WTC11 (cell line): ENCODE measurements at regions not wholly inside any gene's neighbourhood (a gene's known extent, or its start where the extent isn't known, plus 50 kb on each side); places are given as distances from the start of the nearest gene placed in this dataset.

ENCODE experiments used
- ATAC-seq: fragments of 200-7000 bp; cut with Tn5 transposase; 2 replicates; pipeline ENCODE4 v1.10.0; 2021; ENCODE audit warnings: mild to moderate bottlenecking, moderate library complexity
- CTCF ChIA-PET: fragments of 300-600 bp; sonication (Branson Sonifier 250); formaldehyde crosslinking; loops from one replicate; lab custom pipeline; 2021; ENCODE audit warnings: antibody characterized with exemption; lab: Charles Lee
- POLR2A ChIA-PET: fragments of 350-600 bp; sonication (Branson Sonifier 250); formaldehyde crosslinking; loops from one replicate; lab custom pipeline; 2021; ENCODE audit warnings: antibody characterized with exemption; lab: Charles Lee
- DNase-seq: peaks from one replicate; pipeline ENCODE4 v3.0.0; 2021; ENCODE audit warnings: low spot score
- H3K27ac Mint-ChIP-seq: 2 replicates; pipeline ENCODE4 v1.8.0; 2021; ENCODE audit warnings: mixed read lengths
- H3K27me3 Mint-ChIP-seq: 2 replicates; pipeline ENCODE4 v1.8.0; 2021; ENCODE audit warnings: low read depth, mild to moderate bottlenecking, moderate library complexity, mixed read lengths
- H3K36me3 Mint-ChIP-seq: 2 replicates; pipeline ENCODE4 v1.8.0; 2021; ENCODE audit warnings: mixed read lengths
- H3K4me1 Mint-ChIP-seq: 2 replicates; pipeline ENCODE4 v1.8.0; 2022; ENCODE audit warnings: mixed read lengths
- H3K4me3 Mint-ChIP-seq: 2 replicates; pipeline ENCODE4 v1.8.0; 2021; ENCODE audit warnings: mild to moderate bottlenecking, moderate library complexity, mixed read lengths
- H3K9me3 Mint-ChIP-seq: 2 replicates; pipeline ENCODE4 v1.8.0; 2021; ENCODE audit warnings: mixed read lengths
- CREB1 ChIP-seq: sonication (generic); formaldehyde crosslinking; IDR thresholded peaks from 2 replicates; pipeline ENCODE4 v1.8.0; 2023; ENCODE audit warnings: mild to moderate bottlenecking, missing genetic modification reagents
- EMX1 ChIP-seq: fragments of 250-450 bp; sonication (Bioruptor Pico); IDR thresholded peaks from 2 replicates; pipeline ENCODE4 v1.8.0; 2021; ENCODE audit warnings: mild to moderate bottlenecking
- FOXK1 ChIP-seq: sonication (generic); formaldehyde crosslinking; IDR thresholded peaks from 2 replicates; pipeline ENCODE4 v1.8.0; 2022; ENCODE audit warnings: mild to moderate bottlenecking, moderate library complexity, missing genetic modification reagents
- GRHL2 ChIP-seq: fragments of 250-450 bp; sonication (Bioruptor Pico); IDR thresholded peaks from 2 replicates; pipeline ENCODE4 v1.8.0; 2022; ENCODE audit warnings: mild to moderate bottlenecking, moderate library complexity; ENCODE audit not compliant: insufficient replicate concordance, severe bottlenecking
- HMGA2 ChIP-seq: fragments of 250-450 bp; sonication (Bioruptor Pico); IDR thresholded peaks from 2 replicates; pipeline ENCODE4 v1.4.0; 2021; ENCODE audit warnings: mild to moderate bottlenecking, moderate library complexity
- KAT7 ChIP-seq: sonication (generic); formaldehyde crosslinking; IDR thresholded peaks from 2 replicates; pipeline ENCODE4 v1.8.1; 2023; ENCODE audit warnings: missing genetic modification reagents, mild to moderate bottlenecking, borderline replicate concordance
- MXD4 ChIP-seq: fragments of 250-450 bp; sonication (Bioruptor Pico); IDR thresholded peaks from 2 replicates; pipeline ENCODE4 v1.8.0; 2021; ENCODE audit warnings: mild to moderate bottlenecking, moderate library complexity, borderline replicate concordance
- MYBL2 ChIP-seq: sonication (generic); formaldehyde crosslinking; IDR thresholded peaks from 2 replicates; pipeline ENCODE4 v1.8.1; 2023; ENCODE audit warnings: mild to moderate bottlenecking, moderate library complexity, missing genetic modification reagents
- NR3C1 ChIP-seq: sonication (generic); formaldehyde crosslinking; conservative IDR thresholded peaks from 2 replicates; pipeline ENCODE4 v1.8.1; 2023; ENCODE audit warnings: low read depth, mild to moderate bottlenecking, missing genetic modification reagents
- SOX15 ChIP-seq: fragments of 250-450 bp; sonication (Bioruptor Pico); IDR thresholded peaks from 2 replicates; pipeline ENCODE4 v1.9.0; 2021; ENCODE audit warnings: mild to moderate bottlenecking
- TF ChIP-seq, protein P1 (sequence below): sonication (generic); formaldehyde crosslinking; IDR thresholded peaks from 2 replicates; pipeline ENCODE4 v1.8.1; 2023; ENCODE audit warnings: mild to moderate bottlenecking, missing genetic modification reagents, moderate library complexity
- TF ChIP-seq, protein P2 (sequence below): sonication (generic); formaldehyde crosslinking; IDR thresholded peaks from 2 replicates; pipeline ENCODE4 v1.8.1; 2022; ENCODE audit warnings: mild to moderate bottlenecking, moderate library complexity, missing genetic modification reagents
- TF ChIP-seq, protein P3 (sequence below): sonication (generic); formaldehyde crosslinking; IDR thresholded peaks from 2 replicates; pipeline ENCODE4 v1.8.0; 2023; ENCODE audit warnings: missing genetic modification reagents
- TF ChIP-seq, protein P4 (sequence below): sonication (generic); formaldehyde crosslinking; IDR thresholded peaks from 2 replicates; pipeline ENCODE4 v1.8.1; 2023; ENCODE audit warnings: mild to moderate bottlenecking, moderate library complexity, missing genetic modification reagents
- TF ChIP-seq, protein P5 (sequence below): fragments of 250-450 bp; sonication (Bioruptor Pico); IDR thresholded peaks from 2 replicates; pipeline ENCODE4 v1.9.0; 2021; ENCODE audit warnings: mild to moderate bottlenecking, borderline replicate concordance
- TF ChIP-seq, protein P6 (sequence below): sonication (generic); formaldehyde crosslinking; IDR thresholded peaks from 2 replicates; pipeline ENCODE4 v1.8.1; 2022; ENCODE audit warnings: missing genetic modification reagents, borderline replicate concordance
- TF ChIP-seq, protein P7 (sequence below): sonication (generic); formaldehyde crosslinking; conservative IDR thresholded peaks from 2 replicates; pipeline ENCODE4 v1.8.1; 2023; ENCODE audit warnings: mild to moderate bottlenecking, low read depth, missing genetic modification reagents, moderate library complexity

DNA sequence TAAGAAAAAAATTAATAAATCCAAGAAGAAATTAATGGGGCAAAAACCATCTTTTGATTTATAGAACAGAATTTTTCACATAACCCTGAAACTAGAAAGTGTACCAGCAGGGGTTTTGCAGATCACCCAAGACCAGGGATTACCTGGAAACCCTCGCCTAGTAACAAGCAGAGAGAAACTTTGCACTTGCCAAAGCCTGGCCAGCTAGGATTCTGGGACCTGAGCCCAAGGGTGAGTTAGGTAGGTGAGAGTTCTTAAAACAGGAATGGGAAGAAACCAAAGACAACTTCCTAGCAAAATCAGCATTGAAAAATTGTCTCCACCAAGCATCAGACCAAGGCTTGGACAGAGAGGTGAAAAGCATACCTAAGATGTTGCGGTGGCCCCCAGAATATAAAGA, 247.0 kb upstream of the NBEA start:
- Mint-ChIP-seq H3K27ac (no peak overlapping the region), H3K4me3 (no peak overlapping the region), H3K27me3 (no peaks in the 10 kb centered on the region), H3K4me1 (peaks cover 10% of the 10 kb centered on the region), H3K9me3 (peaks cover 3% of the 10 kb centered on the region), H3K36me3 (no peaks in the 10 kb centered on the region)
- TF ChIP-seq, protein P1, sequence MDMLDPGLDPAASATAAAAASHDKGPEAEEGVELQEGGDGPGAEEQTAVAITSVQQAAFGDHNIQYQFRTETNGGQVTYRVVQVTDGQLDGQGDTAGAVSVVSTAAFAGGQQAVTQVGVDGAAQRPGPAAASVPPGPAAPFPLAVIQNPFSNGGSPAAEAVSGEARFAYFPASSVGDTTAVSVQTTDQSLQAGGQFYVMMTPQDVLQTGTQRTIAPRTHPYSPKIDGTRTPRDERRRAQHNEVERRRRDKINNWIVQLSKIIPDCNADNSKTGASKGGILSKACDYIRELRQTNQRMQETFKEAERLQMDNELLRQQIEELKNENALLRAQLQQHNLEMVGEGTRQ (CRISPR knock-in tag): no peak
- TF ChIP-seq MYBL2 (CRISPR knock-in tag) (no peak), MXD4 (CRISPR knock-in tag) (no peak), EMX1 (CRISPR knock-in tag) (no peak), NR3C1 (CRISPR knock-in tag) (no peak), SOX15 (CRISPR knock-in tag) (no peak)
- TF ChIP-seq, protein P2, sequence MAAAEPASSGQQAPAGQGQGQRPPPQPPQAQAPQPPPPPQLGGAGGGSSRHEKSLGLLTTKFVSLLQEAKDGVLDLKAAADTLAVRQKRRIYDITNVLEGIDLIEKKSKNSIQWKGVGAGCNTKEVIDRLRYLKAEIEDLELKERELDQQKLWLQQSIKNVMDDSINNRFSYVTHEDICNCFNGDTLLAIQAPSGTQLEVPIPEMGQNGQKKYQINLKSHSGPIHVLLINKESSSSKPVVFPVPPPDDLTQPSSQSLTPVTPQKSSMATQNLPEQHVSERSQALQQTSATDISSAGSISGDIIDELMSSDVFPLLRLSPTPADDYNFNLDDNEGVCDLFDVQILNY (CRISPR knock-in tag): no peak
- ATAC-seq: no peak
- no peak for DNase-seq
- POLR2A ChIA-PET: interaction anchor here (1.0 kb wide), 1 partner anchor 10 kb away, joined by 3 read pairs; no protein-coding TSS in a partner anchor
- CTCF ChIA-PET: no interaction called here

DNA sequence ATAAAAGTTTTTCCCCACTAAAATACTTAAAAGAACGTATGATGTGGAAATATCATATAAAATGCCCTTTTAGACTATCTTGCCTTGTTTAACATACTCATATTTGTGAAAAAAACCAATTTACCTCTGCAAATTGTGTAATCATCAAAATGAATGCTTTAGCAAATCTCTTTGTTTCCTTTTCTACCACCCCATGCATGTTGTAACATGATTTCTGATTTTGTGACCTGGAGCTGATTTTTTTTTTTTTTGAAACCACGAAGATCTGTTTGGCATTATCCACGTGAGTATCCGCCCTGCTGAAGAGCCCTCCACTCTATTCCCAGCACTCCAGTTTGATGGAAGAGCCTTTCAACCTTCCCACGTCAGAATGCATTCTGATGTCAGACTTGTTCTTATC, 245.8 kb upstream of the NBEA start:
- Mint-ChIP-seq H3K9me3 (no peaks in the 10 kb centered on the region), H3K4me1 (peaks cover 10% of the 10 kb centered on the region), H3K27me3 (no peaks in the 10 kb centered on the region), H3K36me3 (no peaks in the 10 kb centered on the region), H3K27ac (no peak overlapping the region), H3K4me3 (no peak overlapping the region)
- no peak for TF ChIP-seq KAT7 (CRISPR knock-in tag)
- TF ChIP-seq HMGA2 (CRISPR knock-in tag): no peak
- TF ChIP-seq, protein P3, sequence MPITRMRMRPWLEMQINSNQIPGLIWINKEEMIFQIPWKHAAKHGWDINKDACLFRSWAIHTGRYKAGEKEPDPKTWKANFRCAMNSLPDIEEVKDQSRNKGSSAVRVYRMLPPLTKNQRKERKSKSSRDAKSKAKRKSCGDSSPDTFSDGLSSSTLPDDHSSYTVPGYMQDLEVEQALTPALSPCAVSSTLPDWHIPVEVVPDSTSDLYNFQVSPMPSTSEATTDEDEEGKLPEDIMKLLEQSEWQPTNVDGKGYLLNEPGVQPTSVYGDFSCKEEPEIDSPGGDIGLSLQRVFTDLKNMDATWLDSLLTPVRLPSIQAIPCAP: no peak
- TF ChIP-seq, protein P4, sequence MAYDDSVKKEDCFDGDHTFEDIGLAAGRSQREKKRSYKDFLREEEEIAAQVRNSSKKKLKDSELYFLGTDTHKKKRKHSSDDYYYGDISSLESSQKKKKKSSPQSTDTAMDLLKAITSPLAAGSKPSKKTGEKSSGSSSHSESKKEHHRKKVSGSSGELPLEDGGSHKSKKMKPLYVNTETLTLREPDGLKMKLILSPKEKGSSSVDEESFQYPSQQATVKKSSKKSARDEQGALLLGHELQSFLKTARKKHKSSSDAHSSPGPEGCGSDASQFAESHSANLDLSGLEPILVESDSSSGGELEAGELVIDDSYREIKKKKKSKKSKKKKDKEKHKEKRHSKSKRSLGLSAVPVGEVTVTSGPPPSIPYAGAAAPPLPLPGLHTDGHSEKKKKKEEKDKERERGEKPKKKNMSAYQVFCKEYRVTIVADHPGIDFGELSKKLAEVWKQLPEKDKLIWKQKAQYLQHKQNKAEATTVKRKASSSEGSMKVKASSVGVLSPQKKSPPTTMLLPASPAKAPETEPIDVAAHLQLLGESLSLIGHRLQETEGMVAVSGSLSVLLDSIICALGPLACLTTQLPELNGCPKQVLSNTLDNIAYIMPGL (CRISPR knock-in tag): no peak
- TF ChIP-seq, protein P5, sequence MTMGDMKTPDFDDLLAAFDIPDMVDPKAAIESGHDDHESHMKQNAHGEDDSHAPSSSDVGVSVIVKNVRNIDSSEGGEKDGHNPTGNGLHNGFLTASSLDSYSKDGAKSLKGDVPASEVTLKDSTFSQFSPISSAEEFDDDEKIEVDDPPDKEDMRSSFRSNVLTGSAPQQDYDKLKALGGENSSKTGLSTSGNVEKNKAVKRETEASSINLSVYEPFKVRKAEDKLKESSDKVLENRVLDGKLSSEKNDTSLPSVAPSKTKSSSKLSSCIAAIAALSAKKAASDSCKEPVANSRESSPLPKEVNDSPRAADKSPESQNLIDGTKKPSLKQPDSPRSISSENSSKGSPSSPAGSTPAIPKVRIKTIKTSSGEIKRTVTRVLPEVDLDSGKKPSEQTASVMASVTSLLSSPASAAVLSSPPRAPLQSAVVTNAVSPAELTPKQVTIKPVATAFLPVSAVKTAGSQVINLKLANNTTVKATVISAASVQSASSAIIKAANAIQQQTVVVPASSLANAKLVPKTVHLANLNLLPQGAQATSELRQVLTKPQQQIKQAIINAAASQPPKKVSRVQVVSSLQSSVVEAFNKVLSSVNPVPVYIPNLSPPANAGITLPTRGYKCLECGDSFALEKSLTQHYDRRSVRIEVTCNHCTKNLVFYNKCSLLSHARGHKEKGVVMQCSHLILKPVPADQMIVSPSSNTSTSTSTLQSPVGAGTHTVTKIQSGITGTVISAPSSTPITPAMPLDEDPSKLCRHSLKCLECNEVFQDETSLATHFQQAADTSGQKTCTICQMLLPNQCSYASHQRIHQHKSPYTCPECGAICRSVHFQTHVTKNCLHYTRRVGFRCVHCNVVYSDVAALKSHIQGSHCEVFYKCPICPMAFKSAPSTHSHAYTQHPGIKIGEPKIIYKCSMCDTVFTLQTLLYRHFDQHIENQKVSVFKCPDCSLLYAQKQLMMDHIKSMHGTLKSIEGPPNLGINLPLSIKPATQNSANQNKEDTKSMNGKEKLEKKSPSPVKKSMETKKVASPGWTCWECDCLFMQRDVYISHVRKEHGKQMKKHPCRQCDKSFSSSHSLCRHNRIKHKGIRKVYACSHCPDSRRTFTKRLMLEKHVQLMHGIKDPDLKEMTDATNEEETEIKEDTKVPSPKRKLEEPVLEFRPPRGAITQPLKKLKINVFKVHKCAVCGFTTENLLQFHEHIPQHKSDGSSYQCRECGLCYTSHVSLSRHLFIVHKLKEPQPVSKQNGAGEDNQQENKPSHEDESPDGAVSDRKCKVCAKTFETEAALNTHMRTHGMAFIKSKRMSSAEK (CRISPR knock-in tag): no peak
- TF ChIP-seq CREB1 (CRISPR knock-in tag): no peak
- no peak for TF ChIP-seq GRHL2 (CRISPR knock-in tag)
- TF ChIP-seq, protein P6, sequence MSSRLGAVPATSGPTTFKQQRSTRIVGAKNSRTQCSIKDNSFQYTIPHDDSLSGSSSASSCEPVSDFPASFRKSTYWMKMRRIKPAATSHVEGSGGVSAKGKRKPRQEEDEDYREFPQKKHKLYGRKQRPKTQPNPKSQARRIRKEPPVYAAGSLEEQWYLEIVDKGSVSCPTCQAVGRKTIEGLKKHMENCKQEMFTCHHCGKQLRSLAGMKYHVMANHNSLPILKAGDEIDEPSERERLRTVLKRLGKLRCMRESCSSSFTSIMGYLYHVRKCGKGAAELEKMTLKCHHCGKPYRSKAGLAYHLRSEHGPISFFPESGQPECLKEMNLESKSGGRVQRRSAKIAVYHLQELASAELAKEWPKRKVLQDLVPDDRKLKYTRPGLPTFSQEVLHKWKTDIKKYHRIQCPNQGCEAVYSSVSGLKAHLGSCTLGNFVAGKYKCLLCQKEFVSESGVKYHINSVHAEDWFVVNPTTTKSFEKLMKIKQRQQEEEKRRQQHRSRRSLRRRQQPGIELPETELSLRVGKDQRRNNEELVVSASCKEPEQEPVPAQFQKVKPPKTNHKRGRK: no peak
- TF ChIP-seq, protein P7, sequence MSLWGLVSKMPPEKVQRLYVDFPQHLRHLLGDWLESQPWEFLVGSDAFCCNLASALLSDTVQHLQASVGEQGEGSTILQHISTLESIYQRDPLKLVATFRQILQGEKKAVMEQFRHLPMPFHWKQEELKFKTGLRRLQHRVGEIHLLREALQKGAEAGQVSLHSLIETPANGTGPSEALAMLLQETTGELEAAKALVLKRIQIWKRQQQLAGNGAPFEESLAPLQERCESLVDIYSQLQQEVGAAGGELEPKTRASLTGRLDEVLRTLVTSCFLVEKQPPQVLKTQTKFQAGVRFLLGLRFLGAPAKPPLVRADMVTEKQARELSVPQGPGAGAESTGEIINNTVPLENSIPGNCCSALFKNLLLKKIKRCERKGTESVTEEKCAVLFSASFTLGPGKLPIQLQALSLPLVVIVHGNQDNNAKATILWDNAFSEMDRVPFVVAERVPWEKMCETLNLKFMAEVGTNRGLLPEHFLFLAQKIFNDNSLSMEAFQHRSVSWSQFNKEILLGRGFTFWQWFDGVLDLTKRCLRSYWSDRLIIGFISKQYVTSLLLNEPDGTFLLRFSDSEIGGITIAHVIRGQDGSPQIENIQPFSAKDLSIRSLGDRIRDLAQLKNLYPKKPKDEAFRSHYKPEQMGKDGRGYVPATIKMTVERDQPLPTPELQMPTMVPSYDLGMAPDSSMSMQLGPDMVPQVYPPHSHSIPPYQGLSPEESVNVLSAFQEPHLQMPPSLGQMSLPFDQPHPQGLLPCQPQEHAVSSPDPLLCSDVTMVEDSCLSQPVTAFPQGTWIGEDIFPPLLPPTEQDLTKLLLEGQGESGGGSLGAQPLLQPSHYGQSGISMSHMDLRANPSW: no peak
- TF ChIP-seq FOXK1: no peak
- ATAC-seq (no peak), DNase-seq (no peak)
- POLR2A ChIA-PET: no interaction called here
- CTCF ChIA-PET: no interaction called here
